B cell (primary cell): ENCODE measurements at regions not wholly inside any gene's neighbourhood (a gene's known extent, or its start where the extent isn't known, plus 50 kb on each side); places are given as distances from the start of the nearest gene placed in this dataset.

Experiments
- ATAC-seq: fragments of 200-7000 bp; cut with Tn5 transposase; one replicate; pipeline ENCODE4 v1.10.0; 2021; ENCODE audit warnings: low read depth, mild to moderate bottlenecking, moderate number of reproducible peaks, moderate library complexity
- CTCF ChIA-PET: fragments of 350-600 bp; sonication (Branson Sonifier 250); formaldehyde crosslinking; loops from one replicate; lab custom pipeline; 2021; ENCODE audit warnings: antibody characterized with exemption, inconsistent platforms; lab: Charles Lee
- POLR2A ChIA-PET: fragments of 350-600 bp; sonication (Branson Sonifier 250); formaldehyde crosslinking; loops from one replicate; lab custom pipeline; 2021; ENCODE audit warnings: antibody characterized with exemption; lab: Charles Lee
- DNase-seq: peaks from one replicate; pipeline ENCODE4 v3.0.0; 2013
- H2AFZ ChIP-seq: 2 replicates; pipeline ENCODE4 v1.6.1; 2012; ENCODE audit warnings: mild to moderate bottlenecking, low read depth, low read length; ENCODE audit not compliant: insufficient read depth, poor library complexity, severe bottlenecking
- H3K27ac ChIP-seq, 2 donors: 1 replicate in 1 of 2; 2 replicates in 1 of 2; pipeline ENCODE4 v1.5.1; 2012 to 2013; ENCODE audit warnings: low read length in 2 of 2, mild to moderate bottlenecking in 2 of 2, moderate library complexity in 1 of 2
- H3K27me3 ChIP-seq, 4 experiments: fragments of 200-600 bp in 1 of 4; sonication (generic) in 1 of 4; replicated peaks in 1 of 4; 1 replicate in 2 of 4; 2 replicates in 2 of 4; pipeline versions ENCODE4 v1.6.1 to v1.7.0; 2013 to 2016; ENCODE audit warnings: low read length in 3 of 4, mild to moderate bottlenecking in 2 of 4, mixed read lengths in 1 of 4, moderate library complexity in 1 of 4; ENCODE audit not compliant: insufficient read depth in 4 of 4, control insufficient read depth in 3 of 4; ENCODE audit errors: control extremely low read depth in 1 of 4
- H3K36me3 ChIP-seq, 2 experiments: replicated peaks in 1 of 2; 1 replicate in 1 of 2; 2 replicates in 1 of 2; pipeline versions ENCODE4 v1.6.1 to v1.7.1; 2013; ENCODE audit warnings: low read length in 1 of 2; ENCODE audit not compliant: insufficient read depth in 2 of 2, control insufficient read depth in 1 of 2; ENCODE audit errors: control extremely low read depth in 1 of 2, extremely low read depth in 1 of 2
- H3K4me1 ChIP-seq, 2 donors: fragments of 200-600 bp in 1 of 2; sonication (generic) in 1 of 2; 1 replicate in 1 of 2; 2 replicates in 1 of 2; pipeline versions ENCODE4 v1.5.1 to v1.6.1; 2013 to 2017; ENCODE audit warnings: low read length in 2 of 2; ENCODE audit not compliant: control insufficient read depth in 2 of 2, insufficient read depth in 2 of 2
- H3K4me2 ChIP-seq: replicated peaks from 2 replicates; pipeline ENCODE3; 2012; ENCODE audit warnings: mild to moderate bottlenecking, low read depth, low read length; ENCODE audit not compliant: poor library complexity, severe bottlenecking
- H3K4me3 ChIP-seq, 5 experiments: fragments of 200-600 bp in 1 of 5; sonication (generic) in 1 of 5; 1 replicate in 3 of 5; 2 replicates in 2 of 5; pipeline versions ENCODE4 v1.5.1 to v1.7.0; 2011 to 2016; ENCODE audit warnings: low read length in 4 of 5, mild to moderate bottlenecking in 4 of 5, low read depth in 2 of 5, control low read depth in 1 of 5, moderate library complexity in 1 of 5; ENCODE audit not compliant: insufficient read depth in 1 of 5; ENCODE audit errors: control extremely low read depth in 1 of 5, extremely low read depth in 1 of 5
- H3K79me2 ChIP-seq: fragments of 200-600 bp; sonication (generic); one replicate; pipeline ENCODE4 v1.6.0; 2016; ENCODE audit warnings: low read length; ENCODE audit not compliant: control insufficient read depth, insufficient read depth
- H3K9ac ChIP-seq: fragments of 200-600 bp; sonication (generic); 2 replicates; pipeline ENCODE4 v1.6.1; 2017; ENCODE audit warnings: mild to moderate bottlenecking, low read length, moderate library complexity
- H3K9me3 ChIP-seq, 3 donors: one replicate each; pipeline versions ENCODE4 v1.6.1 to v1.7.1; 2013; ENCODE audit warnings: low read length in 2 of 3; ENCODE audit not compliant: control insufficient read depth in 2 of 3, insufficient read depth in 1 of 3; ENCODE audit errors: control extremely low read depth in 1 of 3
- H4K20me1 ChIP-seq: 2 replicates; pipeline ENCODE4 v1.6.0; 2012; ENCODE audit warnings: mild to moderate bottlenecking, low read length; ENCODE audit not compliant: insufficient read depth, control insufficient read depth, poor library complexity, severe bottlenecking
- H3K27ac Mint-ChIP-seq: one replicate; pipeline ENCODE4 v1.8.0; 2021; ENCODE audit warnings: mixed read lengths
- H3K27me3 Mint-ChIP-seq: one replicate; pipeline ENCODE4 v1.8.0; 2021; ENCODE audit warnings: mixed read lengths
- H3K4me1 Mint-ChIP-seq: one replicate; pipeline ENCODE4 v1.8.0; 2021; ENCODE audit warnings: mixed read lengths
- H3K4me3 Mint-ChIP-seq: one replicate; pipeline ENCODE4 v1.8.0; 2021; ENCODE audit warnings: mixed read lengths
- H3K9me3 Mint-ChIP-seq: one replicate; pipeline ENCODE4 v1.8.0; 2022; ENCODE audit warnings: mixed read lengths; ENCODE audit not compliant: insufficient read depth
- CTCF ChIP-seq: fragments of 200-600 bp; IDR thresholded peaks from one replicate; pipeline ENCODE4 v1.8.0; 2022; ENCODE audit warnings: antibody characterized with exemption, mild to moderate bottlenecking
- EZH2 ChIP-seq: IDR thresholded peaks from 2 replicates; pipeline ENCODE4 v1.6.1; 2012; ENCODE audit warnings: borderline replicate concordance, low read depth, mild to moderate bottlenecking, moderate library complexity, low read length; ENCODE audit not compliant: insufficient read depth, poor library complexity, severe bottlenecking
- WGBS: methylation state at CpG from one replicate; pipeline ENCODE4 v1.1.5; 2013; ENCODE audit warnings: missing lambda C conversion rate; ENCODE audit not compliant: insufficient coverage; 5-methylcytosine and 5-hydroxymethylcytosine counted together
- intact Hi-C: fragments of 100-400 bp; cut with micrococcal nuclease; formaldehyde crosslinking; loops from one replicate; pipeline ENCODE4 v1.10.0; 2022

- H3K4me3 ChIP-seq = no peak overlapping the region
- DNase-seq = no peak
- CTCF ChIA-PET = no interaction called here
- no peak for ATAC-seq
- Mint-ChIP-seq H3K9me3 (peaks cover 8% of the 10 kb centered on the region), H3K4me3 (no peak overlapping the region), H3K27ac (no peak overlapping the region), H3K4me1 (no peaks in the 10 kb centered on the region), H3K27me3 (no peaks in the 10 kb centered on the region)
- H3K4me2 ChIP-seq = no peak overlapping the region
- intact Hi-C loops = no loop called here
- WGBS = no CpG with 5 or more reads among the region's 2 CpGs
- peaks cover 0 to 5% (median 0%) of the 10 kb centered on the region in 3 donors for H3K9me3 ChIP-seq
- no peaks in the 10 kb centered on the region for H3K4me1 ChIP-seq
- H3K27ac ChIP-seq = no peak overlapping the region
- H3K36me3 ChIP-seq = no peaks in the 10 kb centered on the region
- POLR2A ChIA-PET = no interaction called here
- no peaks in the 10 kb centered on the region for H3K79me2 ChIP-seq
- no peak overlapping the region for H2AFZ ChIP-seq
- H4K20me1 ChIP-seq = no peaks in the 10 kb centered on the region
- TF ChIP-seq EZH2 (no peak), CTCF (no peak)
- no peaks in the 10 kb centered on the region for H3K27me3 ChIP-seq
- H3K9ac ChIP-seq = no peak overlapping the region
Observed at GRCh38 chr7:52154382-52154781, 837.8 kb upstream of the COBL start.

- Histone ChIP-seq H4K20me1 (no peaks in the 10 kb centered on the region), H3K27ac (no peak overlapping the region), H3K4me2 (no peak overlapping the region), H3K36me3 (no peaks in the 10 kb centered on the region), H3K4me1 (no peaks in the 10 kb centered on the region), H2AFZ (no peak overlapping the region), H3K9me3 (no peaks in the 10 kb centered on the region), H3K27me3 (no peaks in the 10 kb centered on the region), H3K9ac (no peak overlapping the region), H3K79me2 (no peaks in the 10 kb centered on the region), H3K4me3 (no peak overlapping the region)
- Mint-ChIP-seq H3K27ac (no peak overlapping the region), H3K4me3 (no peak overlapping the region), H3K4me1 (no peaks in the 10 kb centered on the region), H3K9me3 (peaks cover 8% of the 10 kb centered on the region), H3K27me3 (no peaks in the 10 kb centered on the region)
- TF ChIP-seq EZH2 = no peak
- TF ChIP-seq CTCF = no peak
- intact Hi-C loops = no loop called here
- 100% methylated on average over 1 of the region's 1 CpG for WGBS
- DNase-seq = no peak
- ChIA-PET CTCF (no interaction called here), POLR2A (no interaction called here)
- no peak for ATAC-seq
Observed at GRCh38 chr7:52151559-52151958, 835.0 kb upstream of the COBL start.
